Fibroblast of lung (primary cell): ENCODE measurements at regions not wholly inside any gene's neighbourhood (a gene's known extent, or its start where the extent isn't known, plus 50 kb on each side); places are given as distances from the start of the nearest gene placed in this dataset.

Experiments used
- DNase-seq, 2 donors: peaks; one replicate each; pipeline versions ENCODE4 v3.0.0 to v3.0.0-alpha.2; 2010; ENCODE audit warnings: low read depth in 2 of 2
- H2AFZ ChIP-seq: 2 replicates; pipeline ENCODE4 v1.5.1; 2012; ENCODE audit warnings: low read length, control low read depth, inconsistent platforms
- H3K27ac ChIP-seq: 2 replicates; pipeline ENCODE4 v1.5.1; 2011; ENCODE audit warnings: low read length, control low read depth; ENCODE audit not compliant: insufficient read depth
- H3K27me3 ChIP-seq: 2 replicates; pipeline ENCODE4 v1.5.1; 2011; ENCODE audit warnings: mild to moderate bottlenecking, low read length; ENCODE audit not compliant: control insufficient read depth, insufficient read depth
- H3K36me3 ChIP-seq: 2 replicates; pipeline ENCODE4 v1.5.1; 2011; ENCODE audit warnings: low read length; ENCODE audit not compliant: control insufficient read depth, insufficient read depth
- H3K4me1 ChIP-seq: 2 replicates; pipeline ENCODE4 v1.5.1; 2011; ENCODE audit warnings: low read length; ENCODE audit not compliant: control insufficient read depth, insufficient read depth; ENCODE audit errors: extremely low read depth
- H3K4me2 ChIP-seq: 2 replicates; pipeline ENCODE4 v1.5.1; 2011; ENCODE audit warnings: low read length, control low read depth; ENCODE audit not compliant: insufficient read depth; ENCODE audit errors: extremely low read depth
- H3K4me3 ChIP-seq, 4 experiments: fragments of 200-600 bp in 1 of 4; sonication (generic) in 1 of 4; replicated peaks in 1 of 4; 2 replicates each; pipeline ENCODE4 v1.5.1; 2011 to 2016; ENCODE audit warnings: low read length in 4 of 4, low read depth in 3 of 4, mild to moderate bottlenecking in 3 of 4, control low read depth in 2 of 4, inconsistent platforms in 1 of 4, mixed read lengths in 1 of 4; ENCODE audit not compliant: insufficient read depth in 1 of 4; ENCODE audit errors: control extremely low read depth in 1 of 4
- H3K79me2 ChIP-seq: 2 replicates; pipeline ENCODE4 v1.5.1; 2012; ENCODE audit warnings: mild to moderate bottlenecking, low read length, inconsistent platforms; ENCODE audit not compliant: control insufficient read depth, insufficient read depth
- H3K9ac ChIP-seq: 2 replicates; pipeline ENCODE4 v1.5.1; 2011; ENCODE audit warnings: mild to moderate bottlenecking, low read length, control low read depth; ENCODE audit not compliant: insufficient read depth
- H3K9me3 ChIP-seq: 2 replicates; pipeline ENCODE4 v1.5.1; 2012; ENCODE audit warnings: low read depth, low read length; ENCODE audit not compliant: control insufficient read depth, insufficient read depth
- H4K20me1 ChIP-seq: 2 replicates; pipeline ENCODE4 v1.5.1; 2011; ENCODE audit warnings: low read length; ENCODE audit not compliant: control insufficient read depth, insufficient read depth; ENCODE audit errors: extremely low read depth
- CTCF ChIP-seq, 2 donors: IDR thresholded peaks in 1 of 2; conservative IDR thresholded peaks in 1 of 2; 1 replicate in 1 of 2; 2 replicates in 1 of 2; pipeline ENCODE4 v1.5.1; 2011 to 2012; ENCODE audit warnings: low read length in 2 of 2, control low read depth in 1 of 2, inconsistent platforms in 1 of 2, low read depth in 1 of 2, mild to moderate bottlenecking in 1 of 2
- EZH2 ChIP-seq: IDR thresholded peaks from 2 replicates; pipeline ENCODE4 v1.5.1; 2012; ENCODE audit warnings: low read length, control low read depth, mild to moderate bottlenecking; ENCODE audit errors: missing control alignments

- no peaks in the 10 kb centered on the region for H3K9me3 ChIP-seq
- H3K4me2 ChIP-seq: no peak overlapping the region
- H2AFZ ChIP-seq: no peak overlapping the region
- TF ChIP-seq EZH2 (no peak), CTCF (conservative IDR thresholded peaks at IDR 0.05 in 1 of 2, IDR thresholded peaks at IDR 0.05 in 1 of 2; ENCODE audit: low read depth in 1 of 2, low read length in 2 of 2) (no peak)
- no peaks in the 10 kb centered on the region for H3K79me2 ChIP-seq
- no peaks in the 10 kb centered on the region for H3K36me3 ChIP-seq
- no peaks in the 10 kb centered on the region for H3K4me1 ChIP-seq
- H3K27ac ChIP-seq: no peak overlapping the region
- DNase-seq: no peak
- H3K4me3 ChIP-seq: no peak overlapping the region
- no peak overlapping the region for H3K9ac ChIP-seq
- no peaks in the 10 kb centered on the region for H4K20me1 ChIP-seq
- no peaks in the 10 kb centered on the region for H3K27me3 ChIP-seq
Measured at GRCh38 chr9:108078375-108078774, 588.8 kb upstream of the KLF4 start.

DNA sequence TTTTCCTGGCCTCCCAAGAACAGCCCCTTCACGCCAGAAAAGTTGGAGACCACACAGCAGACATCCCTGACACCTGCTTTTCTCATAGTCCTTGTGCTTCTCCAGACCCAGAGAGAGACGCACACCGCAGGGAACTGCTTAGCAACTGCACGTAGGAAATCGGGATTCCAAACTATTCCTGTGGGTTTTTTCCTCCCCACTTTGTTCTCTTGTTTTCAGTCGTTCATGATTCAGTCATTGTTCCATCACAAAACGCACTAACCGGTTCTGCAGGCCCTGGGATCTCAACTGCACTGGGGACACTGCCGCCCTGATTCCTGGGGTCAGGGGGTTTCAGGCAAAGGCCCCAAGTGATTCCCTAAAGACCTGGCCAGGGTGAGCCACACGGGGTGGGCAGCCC is 588.0 kb upstream of the KLF4 start:
- TF ChIP-seq CTCF (conservative IDR thresholded peaks at IDR 0.05 in 1 of 2, IDR thresholded peaks at IDR 0.05 in 1 of 2; ENCODE audit: low read depth in 1 of 2, low read length in 2 of 2) (no peak), EZH2 (no peak)
- Histone ChIP-seq H3K79me2 (no peaks in the 10 kb centered on the region), H2AFZ (no peak overlapping the region), H3K27me3 (no peaks in the 10 kb centered on the region), H3K4me1 (no peaks in the 10 kb centered on the region), H3K9me3 (no peaks in the 10 kb centered on the region), H3K4me3 (no peak overlapping the region), H4K20me1 (no peaks in the 10 kb centered on the region), H3K27ac (no peak overlapping the region), H3K9ac (no peak overlapping the region), H3K4me2 (no peak overlapping the region), H3K36me3 (no peaks in the 10 kb centered on the region)
- DNase-seq: no peak

DNA sequence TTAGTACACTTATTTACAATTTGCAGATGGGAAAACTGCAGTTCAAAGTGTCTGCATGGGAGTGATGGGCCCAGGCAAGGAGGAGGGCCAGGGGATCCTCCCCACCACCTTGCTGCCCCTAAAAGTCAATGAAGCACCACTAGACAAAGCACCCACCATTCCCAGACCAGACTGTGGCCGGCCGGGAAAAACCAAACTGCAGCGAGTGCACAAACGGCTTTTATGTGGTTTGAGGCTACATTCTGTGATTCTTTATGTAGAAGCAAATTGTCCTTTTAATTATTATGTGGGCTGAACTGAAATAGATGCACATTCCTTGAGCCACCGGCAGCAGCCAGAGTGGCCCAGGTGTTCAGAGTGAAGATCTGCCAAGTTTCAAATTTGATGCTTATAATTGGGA is 585.3 kb upstream of the KLF4 start:
- no peak for DNase-seq
- H3K9ac ChIP-seq: no peak overlapping the region
- H4K20me1 ChIP-seq: no peaks in the 10 kb centered on the region
- no peaks in the 10 kb centered on the region for H3K36me3 ChIP-seq
- H3K27ac ChIP-seq: no peak overlapping the region
- H3K27me3 ChIP-seq: no peaks in the 10 kb centered on the region
- no peaks in the 10 kb centered on the region for H3K4me1 ChIP-seq
- no peak overlapping the region for H2AFZ ChIP-seq
- TF ChIP-seq EZH2 (no peak), CTCF (conservative IDR thresholded peaks at IDR 0.05 in 1 of 2, IDR thresholded peaks at IDR 0.05 in 1 of 2; ENCODE audit: low read depth in 1 of 2, low read length in 2 of 2) (no peak)
- no peaks in the 10 kb centered on the region for H3K9me3 ChIP-seq
- no peak overlapping the region for H3K4me2 ChIP-seq
- H3K79me2 ChIP-seq: no peaks in the 10 kb centered on the region
- no peak overlapping the region for H3K4me3 ChIP-seq
